GM19463 (cell line): ENCODE measurements at regions not wholly inside any gene's neighbourhood (a gene's known extent, or its start where the extent isn't known, plus 50 kb on each side); places are given as distances from the start of the nearest gene placed in this dataset.

Experiments
- ATAC-seq: cut with Tn5 transposase; IDR thresholded peaks from one replicate; pipeline ENCODE4 v1.9.1; 2021; ENCODE audit warnings: mild to moderate bottlenecking, moderate library complexity; ENCODE audit not compliant: unreplicated experiment

GRCh38 chr21:27213303-27213702 lies 246.4 kb upstream of the ADAMTS5 start:
- ATAC-seq, result no peak

GRCh38 chr21:27212441-27212840 lies 245.6 kb upstream of the ADAMTS5 start:
- no peak for ATAC-seq

- ATAC-seq, result no peak
Observed at GRCh38 chr21:27209546-27209945, 242.7 kb upstream of the ADAMTS5 start.

GRCh38 chr21:27206368-27206982 lies 239.6 kb upstream of the ADAMTS5 start:
- no peak for ATAC-seq

- ATAC-seq, result no peak
Observed at GRCh38 chr21:27202301-27202700, 235.4 kb upstream of the ADAMTS5 start.

GRCh38 chr21:27201197-27201596 lies 234.3 kb upstream of the ADAMTS5 start:
- no peak for ATAC-seq

GRCh38 chr21:27196651-27197050 lies 229.8 kb upstream of the ADAMTS5 start:
- no peak for ATAC-seq

- no peak for ATAC-seq
Observed at GRCh38 chr21:27192281-27192949, 225.5 kb upstream of the ADAMTS5 start.

GRCh38 chr21:27190601-27191000 lies 223.7 kb upstream of the ADAMTS5 start:
- ATAC-seq, result no peak

GRCh38 chr21:27189870-27190269 lies 223.0 kb upstream of the ADAMTS5 start:
- ATAC-seq, result no peak

- ATAC-seq, result no peak
Observed at GRCh38 chr21:27173053-27173452, 206.2 kb upstream of the ADAMTS5 start.

GRCh38 chr21:27171707-27172106 lies 204.8 kb upstream of the ADAMTS5 start:
- ATAC-seq, result no peak

GRCh38 chr21:27168084-27168483 lies 201.2 kb upstream of the ADAMTS5 start:
- ATAC-seq, result no peak

- ATAC-seq, result no peak
Observed at GRCh38 chr21:27164208-27165177, 197.6 kb upstream of the ADAMTS5 start.

GRCh38 chr21:27158967-27159366 lies 192.1 kb upstream of the ADAMTS5 start:
- ATAC-seq, result no peak

GRCh38 chr21:27157097-27157496 lies 190.2 kb upstream of the ADAMTS5 start:
- ATAC-seq, result no peak

- no peak for ATAC-seq
Observed at GRCh38 chr21:27156666-27157065, 189.8 kb upstream of the ADAMTS5 start.

GRCh38 chr21:27155130-27155500 lies 188.2 kb upstream of the ADAMTS5 start:
- ATAC-seq, result no peak

- no peak for ATAC-seq
Observed at GRCh38 chr21:27154451-27155129, 187.7 kb upstream of the ADAMTS5 start.

- no peak for ATAC-seq
Observed at GRCh38 chr21:27152996-27153395, 186.1 kb upstream of the ADAMTS5 start.

GRCh38 chr21:27149034-27149433 lies 182.1 kb upstream of the ADAMTS5 start:
- ATAC-seq, result no peak
